Vagina (tissue), 2 donors: ENCODE measurements at regions not wholly inside any gene's neighbourhood (a gene's known extent, or its start where the extent isn't known, plus 50 kb on each side); places are given as distances from the start of the nearest gene placed in this dataset.

Experiments
- DNase-seq, 2 donors: peaks; one replicate each; pipeline ENCODE4 v3.0.0-alpha.2; 2017; ENCODE audit errors: extremely low spot score in 2 of 2
- H3K27ac ChIP-seq: fragments of 200-600 bp; sonication (generic); one replicate; pipeline ENCODE4 v1.5.1; 2019
- H3K27me3 ChIP-seq: fragments of 200-600 bp; sonication (generic); one replicate; pipeline ENCODE4 v1.5.1; 2019
- H3K36me3 ChIP-seq, 2 donors: fragments of 200-600 bp; sonication (generic); one replicate each; pipeline ENCODE4 v1.5.1; 2017 to 2019
- H3K4me1 ChIP-seq: fragments of 200-600 bp; sonication (generic); one replicate; pipeline ENCODE4 v1.5.1; 2019
- H3K4me3 ChIP-seq, 2 donors: fragments of 200-600 bp; sonication (generic); 1 replicate in 1 of 2; 2 replicates in 1 of 2; pipeline ENCODE4 v1.5.1; 2016 to 2019
- H3K9me3 ChIP-seq: fragments of 200-600 bp; sonication (generic); one replicate; pipeline ENCODE4 v1.5.1; 2019
- POLR2A ChIP-seq, 2 donors: fragments of 450-650 bp; IDR thresholded peaks; one replicate each; pipeline ENCODE4 v1.6.1; 2017; ENCODE audit warnings: antibody characterized with exemption in 2 of 2, mild to moderate bottlenecking in 2 of 2, moderate library complexity in 2 of 2
- POLR2AphosphoS5 ChIP-seq, 2 donors: sonication (generic); formaldehyde crosslinking; IDR thresholded peaks; one replicate each; pipeline ENCODE4 v1.9.0; 2017; ENCODE audit warnings: antibody characterized with exemption in 2 of 2, mild to moderate bottlenecking in 2 of 2, low read depth in 1 of 2; ENCODE audit not compliant: insufficient read depth in 1 of 2
- intact Hi-C: fragments of 100-400 bp; cut with DNase I; formaldehyde crosslinking; loops from one replicate; pipeline ENCODE4 v1.15.1; 2023
- TF ChIP-seq, protein P1 (sequence below), 3 experiments: fragments of 450-650 bp in 2 of 3; fragments of 200-600 bp in 1 of 3; sonication (generic) in 1 of 3; IDR thresholded peaks; one replicate each; pipeline ENCODE4 v1.5.1; 2017 to 2019; ENCODE audit warnings: antibody characterized with exemption in 3 of 3, mild to moderate bottlenecking in 2 of 3, moderate library complexity in 2 of 3

- Histone ChIP-seq H3K4me1 (no peaks in the 10 kb centered on the region), H3K9me3 (no peaks in the 10 kb centered on the region), H3K4me3 (no peak overlapping the region), H3K36me3 (no peaks in the 10 kb centered on the region), H3K27me3 (no peaks in the 10 kb centered on the region), H3K27ac (no peak overlapping the region)
- intact Hi-C loops, result no loop called here
- TF ChIP-seq POLR2A (IDR thresholded peaks at IDR 0.05) (no peak), POLR2AphosphoS5 (IDR thresholded peaks at IDR 0.05; ENCODE audit: insufficient read depth in 1 of 2, low read depth in 1 of 2) (no peak)
- TF ChIP-seq, protein P1, sequence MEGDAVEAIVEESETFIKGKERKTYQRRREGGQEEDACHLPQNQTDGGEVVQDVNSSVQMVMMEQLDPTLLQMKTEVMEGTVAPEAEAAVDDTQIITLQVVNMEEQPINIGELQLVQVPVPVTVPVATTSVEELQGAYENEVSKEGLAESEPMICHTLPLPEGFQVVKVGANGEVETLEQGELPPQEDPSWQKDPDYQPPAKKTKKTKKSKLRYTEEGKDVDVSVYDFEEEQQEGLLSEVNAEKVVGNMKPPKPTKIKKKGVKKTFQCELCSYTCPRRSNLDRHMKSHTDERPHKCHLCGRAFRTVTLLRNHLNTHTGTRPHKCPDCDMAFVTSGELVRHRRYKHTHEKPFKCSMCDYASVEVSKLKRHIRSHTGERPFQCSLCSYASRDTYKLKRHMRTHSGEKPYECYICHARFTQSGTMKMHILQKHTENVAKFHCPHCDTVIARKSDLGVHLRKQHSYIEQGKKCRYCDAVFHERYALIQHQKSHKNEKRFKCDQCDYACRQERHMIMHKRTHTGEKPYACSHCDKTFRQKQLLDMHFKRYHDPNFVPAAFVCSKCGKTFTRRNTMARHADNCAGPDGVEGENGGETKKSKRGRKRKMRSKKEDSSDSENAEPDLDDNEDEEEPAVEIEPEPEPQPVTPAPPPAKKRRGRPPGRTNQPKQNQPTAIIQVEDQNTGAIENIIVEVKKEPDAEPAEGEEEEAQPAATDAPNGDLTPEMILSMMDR (IDR thresholded peaks at IDR 0.05), result no peak
- no peak for DNase-seq
These were observed 716.1 kb upstream of the LMO3 start for GRCh38 chr12:17322090-17322489.

DNA sequence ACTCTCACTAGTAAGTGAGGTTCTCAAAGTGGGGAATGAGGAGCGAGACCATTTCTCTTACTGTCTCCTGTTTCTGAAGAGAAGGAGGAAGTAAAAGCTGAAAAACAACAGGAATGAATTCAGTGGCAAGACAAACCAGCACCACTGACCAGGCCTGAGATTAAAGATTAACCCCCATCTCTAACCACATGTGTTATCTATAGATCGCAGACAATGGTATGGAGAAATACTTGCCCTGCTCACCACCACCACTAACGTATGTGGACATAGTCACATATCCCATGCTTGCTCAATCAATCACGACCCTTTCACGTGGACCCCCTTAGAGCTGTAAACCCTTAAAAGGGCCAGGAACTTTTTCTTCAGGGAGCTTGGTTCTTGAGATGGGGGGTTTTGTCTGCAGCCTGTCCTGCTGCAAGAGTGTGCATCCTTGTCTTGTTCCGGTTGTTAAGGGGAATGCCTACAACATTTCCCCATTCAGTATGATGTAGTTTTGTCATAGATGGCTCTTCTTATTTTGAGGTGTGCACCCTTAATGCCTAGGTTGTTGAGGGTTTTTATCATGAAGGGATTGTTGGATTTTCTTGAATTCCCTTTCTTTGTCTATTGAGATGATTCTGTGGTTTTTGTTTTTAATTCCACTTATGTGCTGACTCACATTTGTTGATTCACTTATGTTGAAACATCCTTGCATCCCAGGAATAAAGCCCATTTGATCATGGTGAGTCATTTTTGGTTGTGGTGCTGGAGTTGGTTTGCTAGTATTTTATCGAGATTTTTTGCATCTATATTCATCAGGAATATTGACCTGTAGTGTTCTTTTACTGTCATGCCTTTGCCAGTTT is 698.8 kb upstream of the LMO3 start:
- intact Hi-C loops, result no loop called here
- H3K9me3 ChIP-seq, result no peaks in the 10 kb centered on the region
- H3K4me3 ChIP-seq, result no peak overlapping the region
- H3K36me3 ChIP-seq, result no peaks in the 10 kb centered on the region
- TF ChIP-seq, protein P1 (IDR thresholded peaks at IDR 0.05), result no peak
- TF ChIP-seq POLR2A (IDR thresholded peaks at IDR 0.05) (no peak), POLR2AphosphoS5 (IDR thresholded peaks at IDR 0.05; ENCODE audit: insufficient read depth in 1 of 2, low read depth in 1 of 2) (no peak)
- no peaks in the 10 kb centered on the region for H3K4me1 ChIP-seq
- H3K27me3 ChIP-seq, result no peaks in the 10 kb centered on the region
- no peak overlapping the region for H3K27ac ChIP-seq
- DNase-seq, result no peak

DNA sequence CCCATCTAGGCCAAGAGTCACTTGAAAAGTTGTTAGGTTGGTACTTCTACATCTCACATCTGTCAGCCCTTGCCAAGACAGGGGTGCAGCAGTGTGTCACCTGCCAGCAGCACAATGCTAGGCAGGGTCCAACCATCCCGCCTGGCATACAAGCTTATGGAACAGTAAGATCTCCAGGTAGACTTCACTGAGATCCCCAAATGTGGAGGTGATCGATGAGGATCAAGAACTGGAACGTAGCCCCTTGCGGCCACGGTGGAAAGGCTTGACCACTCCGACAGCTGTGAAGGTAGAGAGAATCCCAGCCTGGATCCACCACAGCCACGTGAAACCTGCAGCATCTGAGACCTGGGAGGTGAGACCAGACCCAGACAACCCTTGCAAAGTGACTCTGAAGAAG is 696.0 kb upstream of the LMO3 start:
- H3K27me3 ChIP-seq, result no peaks in the 10 kb centered on the region
- H3K36me3 ChIP-seq, result no peaks in the 10 kb centered on the region
- H3K4me1 ChIP-seq, result no peaks in the 10 kb centered on the region
- DNase-seq, result no peak
- H3K27ac ChIP-seq, result no peak overlapping the region
- TF ChIP-seq, protein P1 (IDR thresholded peaks at IDR 0.05), result no peak
- TF ChIP-seq POLR2AphosphoS5 (IDR thresholded peaks at IDR 0.05; ENCODE audit: insufficient read depth in 1 of 2, low read depth in 1 of 2) (no peak), POLR2A (IDR thresholded peaks at IDR 0.05) (no peak)
- no peaks in the 10 kb centered on the region for H3K9me3 ChIP-seq
- intact Hi-C loops, result no loop called here
- H3K4me3 ChIP-seq, result no peak overlapping the region

- H3K4me1 ChIP-seq, result no peaks in the 10 kb centered on the region
- H3K36me3 ChIP-seq, result no peaks in the 10 kb centered on the region
- no peak for DNase-seq
- no peak overlapping the region for H3K27ac ChIP-seq
- intact Hi-C loops, result no loop called here
- no peaks in the 10 kb centered on the region for H3K9me3 ChIP-seq
- TF ChIP-seq POLR2AphosphoS5 (IDR thresholded peaks at IDR 0.05; ENCODE audit: insufficient read depth in 1 of 2, low read depth in 1 of 2), result no peak
- TF ChIP-seq, protein P1 (IDR thresholded peaks at IDR 0.05), result no peak
- TF ChIP-seq POLR2A (IDR thresholded peaks at IDR 0.05), result no peak
- H3K4me3 ChIP-seq, result no peak overlapping the region
- H3K27me3 ChIP-seq, result no peaks in the 10 kb centered on the region
These were observed 695.6 kb upstream of the LMO3 start for GRCh38 chr12:17301544-17301943.

GRCh38 chr12:17296882-17297281 is 690.9 kb upstream of the LMO3 start:
- Histone ChIP-seq H3K27me3 (no peaks in the 10 kb centered on the region), H3K9me3 (no peaks in the 10 kb centered on the region), H3K27ac (no peak overlapping the region), H3K4me3 (no peak overlapping the region), H3K4me1 (no peaks in the 10 kb centered on the region), H3K36me3 (no peaks in the 10 kb centered on the region)
- intact Hi-C loops, result no loop called here
- TF ChIP-seq, protein P1 (IDR thresholded peaks at IDR 0.05), result no peak
- TF ChIP-seq POLR2A (IDR thresholded peaks at IDR 0.05) (no peak), POLR2AphosphoS5 (IDR thresholded peaks at IDR 0.05; ENCODE audit: insufficient read depth in 1 of 2, low read depth in 1 of 2) (no peak)
- DNase-seq, result no peak
